NCI-H446 treated with DMSO at 0.1 percent for 48 hours (cell line): ENCODE measurements at regions not wholly inside any gene's neighbourhood (a gene's known extent, or its start where the extent isn't known, plus 50 kb on each side); places are given as distances from the start of the nearest gene placed in this dataset.
A peak's percentile ranks its signal among the peaks of the same experiment; 100 is the strongest.

Source experiments
- DNase-seq: peaks from one replicate; lab custom pipeline; 2025; lab: John Stamatoyannopoulos, UW

GRCh38 chr11:93075782-93076181, 106.3 kb downstream of the MTNR1B start:
- no peak for DNase-seq

GRCh38 chr11:93080146-93080759, 110.8 kb downstream of the MTNR1B start:
- DNase-seq: no peak

GRCh38 chr11:93081694-93082093, 112.2 kb downstream of the MTNR1B start:
- no peak for DNase-seq

- peak; percentile 51 for DNase-seq
Observed at GRCh38 chr11:93082900-93083299, 113.4 kb downstream of the MTNR1B start.

- peak; percentile 24 for DNase-seq
Observed at GRCh38 chr11:93084727-93085505, 112.9 kb downstream of the SLC36A4 start.

GRCh38 chr11:93089474-93090102, 108.2 kb downstream of the SLC36A4 start:
- DNase-seq: peak; percentile 94
